HPDE6-E6E7 (cell line): ENCODE measurements at regions not wholly inside any gene's neighbourhood (a gene's known extent, or its start where the extent isn't known, plus 50 kb on each side); places are given as distances from the start of the nearest gene placed in this dataset.
"Not testable (repeated sequence)": the region's sequence is repeated elsewhere in the genome, so short reads cannot be mapped to it uniquely, and the experiment has no call there.

Experiments used
- DNase-seq: peaks from one replicate; pipeline ENCODE4 v3.0.0; 2011; ENCODE audit warnings: missing footprints; ENCODE audit errors: extremely low spot score

GRCh38 chr18:73110307-73110706 lies 242.5 kb upstream of the NETO1 start:
- no peak for DNase-seq

GRCh38 chr18:73101977-73102376 lies 234.2 kb upstream of the NETO1 start:
- no peak for DNase-seq

GRCh38 chr18:73101491-73101890 lies 233.7 kb upstream of the NETO1 start:
- DNase-seq, result not testable (repeated sequence)

DNA sequence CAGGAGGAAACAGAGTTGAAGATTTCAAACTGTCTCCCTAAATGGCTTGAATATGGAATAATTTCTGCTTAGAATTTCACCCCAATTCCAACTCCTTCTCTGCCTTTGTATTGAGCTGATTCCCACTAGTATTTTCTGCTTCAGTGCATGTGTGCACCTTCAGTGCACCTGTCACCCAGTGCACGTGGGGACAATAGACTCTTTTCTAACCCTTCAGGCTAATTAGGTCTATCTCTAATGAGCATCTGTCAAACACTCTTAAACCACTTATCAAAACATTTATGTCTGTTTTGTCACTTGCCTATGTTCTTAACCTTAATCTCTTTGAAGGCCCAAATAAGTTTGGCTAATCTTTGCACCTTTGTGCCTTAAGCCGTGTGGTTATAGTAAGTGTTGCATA lies 232.0 kb upstream of the NETO1 start:
- no peak for DNase-seq

DNA sequence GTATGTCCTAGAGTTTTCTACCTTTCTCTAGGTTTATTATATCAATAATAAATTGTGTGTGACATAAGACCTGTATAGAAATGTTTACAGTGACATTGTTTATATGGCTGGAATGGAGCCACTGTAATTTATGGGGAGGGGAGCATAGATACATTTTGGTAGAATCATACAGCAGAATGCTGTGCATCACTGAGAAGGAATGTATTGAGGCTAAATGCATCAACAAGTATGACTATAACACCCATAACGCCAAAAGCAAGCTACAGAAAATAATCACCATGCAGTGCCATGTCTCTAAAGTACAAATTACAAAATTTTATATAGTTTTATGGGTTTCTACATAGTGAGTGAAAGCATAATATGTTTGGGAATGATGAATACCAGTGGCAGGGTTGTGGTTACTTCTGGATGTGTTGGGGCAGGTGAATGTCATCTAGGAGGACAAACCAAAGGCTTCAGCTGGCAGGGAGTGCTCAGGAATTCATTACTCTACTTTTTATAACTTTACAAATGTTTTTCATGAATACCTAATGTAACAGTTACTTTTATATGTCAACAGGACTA lies 226.0 kb upstream of the NETO1 start:
- no peak for DNase-seq

DNA sequence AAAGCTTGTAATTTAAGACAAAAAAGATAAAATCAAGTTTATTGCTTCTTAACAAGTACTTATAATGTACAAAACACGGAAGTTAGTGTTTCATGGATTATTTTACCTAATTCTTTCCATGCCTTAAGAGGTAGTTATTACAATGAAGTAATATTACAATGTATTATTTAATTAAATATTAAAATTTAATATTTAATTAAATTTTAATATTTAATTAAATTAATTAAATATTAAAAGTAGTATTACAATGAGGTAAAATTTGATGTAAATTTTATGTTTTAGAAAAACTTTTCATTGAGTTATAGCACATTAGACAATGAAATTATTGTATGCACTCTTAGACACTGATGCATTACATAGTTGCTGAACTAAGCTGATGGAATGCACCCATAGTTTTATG lies 220.7 kb upstream of the NETO1 start:
- DNase-seq, result no peak

- DNase-seq, result no peak
These were observed 219.6 kb upstream of the NETO1 start for GRCh38 chr18:73087282-73087977.

DNA sequence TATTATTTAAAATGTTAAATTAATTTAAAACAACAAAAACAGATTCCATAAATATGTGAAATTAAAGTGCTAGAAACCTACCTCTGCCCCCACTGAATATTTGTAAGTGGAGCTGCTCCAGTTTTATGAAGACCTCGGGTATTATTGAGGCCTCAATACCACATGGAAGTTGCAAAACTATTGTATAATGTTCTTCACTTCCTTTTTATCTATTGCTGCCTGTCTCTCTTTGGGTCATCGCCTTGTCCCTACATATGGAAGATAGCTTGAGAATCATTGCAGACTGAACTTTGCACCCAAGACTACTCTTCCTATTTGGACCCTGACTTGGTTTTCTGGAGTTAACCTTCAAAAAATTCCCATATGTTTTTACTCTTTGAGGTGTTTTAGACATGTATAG lies 212.1 kb upstream of the NETO1 start:
- DNase-seq, result no peak

GRCh38 chr18:73060666-73061288 lies 193.0 kb upstream of the NETO1 start:
- no peak for DNase-seq

- DNase-seq, result no peak
These were observed 191.5 kb upstream of the NETO1 start for GRCh38 chr18:73059280-73059679.

- no peak for DNase-seq
These were observed 179.9 kb upstream of the NETO1 start for GRCh38 chr18:73047688-73048087.

- no peak for DNase-seq
These were observed 177.2 kb upstream of the NETO1 start for GRCh38 chr18:73045037-73045436.

DNA sequence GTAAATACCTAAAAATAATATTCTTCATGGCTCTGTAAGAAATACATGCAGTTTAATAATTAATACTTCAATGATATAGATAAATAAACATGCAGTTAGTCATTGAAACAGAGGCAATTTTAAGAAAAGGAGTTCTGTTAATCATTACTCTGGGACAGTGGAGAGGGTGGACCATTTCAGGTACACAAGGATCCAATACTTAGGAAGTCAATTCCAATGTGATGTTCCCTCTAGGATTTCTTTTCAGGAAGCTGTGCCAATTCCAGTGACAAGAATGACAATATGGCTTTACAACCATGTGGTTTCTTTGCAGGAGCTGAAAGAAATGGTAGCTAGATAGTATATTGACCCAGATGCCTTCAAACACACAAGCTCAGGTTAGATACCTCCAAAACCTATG lies 175.8 kb upstream of the NETO1 start:
- DNase-seq, result no peak

- DNase-seq, result no peak
These were observed 175.4 kb upstream of the NETO1 start for GRCh38 chr18:73043211-73043610.

- no peak for DNase-seq
These were observed 172.5 kb upstream of the NETO1 start for GRCh38 chr18:73040247-73040646.

DNA sequence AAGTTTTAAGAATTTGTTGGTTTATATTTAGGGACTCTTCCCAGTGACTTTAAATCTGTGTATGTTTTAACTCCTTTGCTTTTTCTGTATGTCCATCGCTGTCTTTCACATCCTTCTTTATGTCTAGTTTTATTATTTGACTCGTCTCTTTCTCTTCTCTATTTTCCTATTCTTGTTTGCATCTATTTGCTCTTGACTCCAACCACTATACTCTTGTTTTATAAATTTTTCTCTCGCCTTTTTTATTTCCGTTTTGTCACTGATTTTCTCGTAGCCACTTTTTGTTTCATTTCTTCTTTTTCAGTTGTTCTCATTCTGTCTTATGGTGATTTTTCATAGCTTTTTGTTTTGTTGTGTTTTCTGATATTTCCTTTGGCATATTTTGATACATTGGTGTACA lies 170.5 kb upstream of the NETO1 start:
- no peak for DNase-seq

- DNase-seq, result no peak
These were observed 156.2 kb upstream of the NETO1 start for GRCh38 chr18:73023975-73024374.

DNA sequence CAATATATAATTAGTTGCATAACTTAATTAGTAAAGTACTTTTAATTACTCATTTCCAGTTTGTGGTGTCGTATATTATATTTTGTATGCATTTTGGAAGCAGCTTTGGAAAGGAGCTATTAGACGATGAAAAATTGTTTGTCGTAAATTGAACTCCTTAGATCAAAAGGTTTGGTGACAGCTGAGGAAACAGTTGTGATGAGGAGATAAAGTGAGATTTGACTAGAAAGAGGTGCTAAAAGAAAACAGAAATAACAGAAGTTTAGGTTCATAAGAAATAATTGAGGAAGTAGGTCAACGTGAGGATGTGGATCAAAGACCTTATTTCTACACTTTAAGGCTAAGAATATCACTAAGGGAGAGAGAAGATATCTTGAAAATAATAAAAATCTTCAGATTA lies 141.9 kb upstream of the NETO1 start:
- DNase-seq, result no peak

- no peak for DNase-seq
These were observed 140.1 kb upstream of the NETO1 start for GRCh38 chr18:73007915-73008308.

DNA sequence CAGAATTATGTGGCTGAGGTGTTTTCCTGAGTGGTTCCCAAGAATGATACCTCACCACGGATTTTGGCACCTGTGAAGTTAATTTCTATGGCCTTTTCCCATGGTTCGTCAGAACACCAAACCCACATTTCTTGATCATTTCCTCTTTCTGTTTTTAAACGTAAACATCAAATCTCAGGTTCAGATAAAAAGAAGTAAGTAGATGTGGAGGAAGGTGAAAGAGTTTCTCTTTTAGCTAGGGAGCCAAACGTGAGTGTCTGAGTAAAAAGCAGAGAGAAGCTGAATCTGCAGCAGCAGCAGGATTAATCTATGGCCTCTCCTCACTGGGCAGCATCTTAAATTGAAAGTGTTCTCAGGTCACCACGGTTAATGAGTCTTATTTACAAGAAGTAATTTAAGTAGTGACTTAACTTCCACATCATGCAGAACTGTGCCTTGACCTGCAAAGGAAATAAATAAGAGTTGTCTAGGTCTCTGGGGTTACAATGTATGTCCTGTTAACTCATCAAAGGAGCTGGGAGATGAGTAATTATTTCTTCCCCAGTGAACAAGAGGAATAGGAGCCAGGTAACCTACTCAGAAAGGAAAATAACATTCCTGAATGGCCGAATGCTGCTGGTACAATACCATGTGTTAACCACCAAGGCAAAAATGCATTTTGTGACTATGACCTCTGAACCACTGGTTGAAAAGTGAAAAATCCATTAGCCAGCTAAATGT lies 139.6 kb upstream of the NETO1 start:
- peak; percentile 22 for DNase-seq

GRCh38 chr18:73006331-73006730 lies 138.5 kb upstream of the NETO1 start:
- DNase-seq, result peak; percentile 25

DNA sequence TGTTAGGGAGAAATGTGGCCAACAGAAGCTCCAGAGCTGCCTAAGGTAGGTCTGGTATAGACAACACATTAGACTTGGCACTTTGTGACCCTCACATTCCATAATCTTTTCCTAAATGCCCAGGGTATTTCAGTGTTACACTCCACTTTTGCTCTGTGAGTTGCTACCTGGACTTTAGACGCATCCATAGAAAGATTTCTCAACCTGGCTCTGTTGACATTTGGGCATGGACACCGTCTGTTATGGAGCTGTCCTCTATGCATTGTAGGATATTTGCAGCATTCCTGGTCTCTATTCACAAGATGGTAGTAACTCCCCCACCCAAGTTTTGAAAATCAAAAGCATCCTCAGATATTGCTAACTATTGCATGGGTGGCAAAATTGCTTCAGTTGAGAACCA lies 136.5 kb upstream of the NETO1 start:
- no peak for DNase-seq
